ENCODE measurements at regions not wholly inside any gene's neighbourhood (a gene's known extent, or its start where the extent isn't known, plus 50 kb on each side); places are given as distances from the start of the nearest gene placed in this dataset.

- TF ChIP-seq, protein P1, sequence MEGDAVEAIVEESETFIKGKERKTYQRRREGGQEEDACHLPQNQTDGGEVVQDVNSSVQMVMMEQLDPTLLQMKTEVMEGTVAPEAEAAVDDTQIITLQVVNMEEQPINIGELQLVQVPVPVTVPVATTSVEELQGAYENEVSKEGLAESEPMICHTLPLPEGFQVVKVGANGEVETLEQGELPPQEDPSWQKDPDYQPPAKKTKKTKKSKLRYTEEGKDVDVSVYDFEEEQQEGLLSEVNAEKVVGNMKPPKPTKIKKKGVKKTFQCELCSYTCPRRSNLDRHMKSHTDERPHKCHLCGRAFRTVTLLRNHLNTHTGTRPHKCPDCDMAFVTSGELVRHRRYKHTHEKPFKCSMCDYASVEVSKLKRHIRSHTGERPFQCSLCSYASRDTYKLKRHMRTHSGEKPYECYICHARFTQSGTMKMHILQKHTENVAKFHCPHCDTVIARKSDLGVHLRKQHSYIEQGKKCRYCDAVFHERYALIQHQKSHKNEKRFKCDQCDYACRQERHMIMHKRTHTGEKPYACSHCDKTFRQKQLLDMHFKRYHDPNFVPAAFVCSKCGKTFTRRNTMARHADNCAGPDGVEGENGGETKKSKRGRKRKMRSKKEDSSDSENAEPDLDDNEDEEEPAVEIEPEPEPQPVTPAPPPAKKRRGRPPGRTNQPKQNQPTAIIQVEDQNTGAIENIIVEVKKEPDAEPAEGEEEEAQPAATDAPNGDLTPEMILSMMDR (IDR thresholded peaks at IDR 0.05): no peak
- no peak for TF ChIP-seq POLR2A (IDR thresholded peaks at IDR 0.05)
Observed at GRCh38 chr2:126973745-126974144, 75.1 kb downstream of the TEX51 start.
